Choroid plexus epithelial cell (primary cell): ENCODE measurements at regions not wholly inside any gene's neighbourhood (a gene's known extent, or its start where the extent isn't known, plus 50 kb on each side); places are given as distances from the start of the nearest gene placed in this dataset.

Experiments used
- DNase-seq: peaks from one replicate; pipeline ENCODE4 v3.0.0-alpha.2; 2010; ENCODE audit warnings: low read depth
- H3K4me3 ChIP-seq: 2 replicates; pipeline ENCODE4 v1.5.1; 2011; ENCODE audit warnings: low read depth, mild to moderate bottlenecking, control low read depth, low read length, moderate library complexity
- TF ChIP-seq, protein P1 (sequence below): conservative IDR thresholded peaks from 2 replicates; pipeline ENCODE4 v1.5.1; 2011; ENCODE audit warnings: low read depth, mild to moderate bottlenecking, control low read depth, inconsistent platforms, low read length, moderate library complexity

DNA sequence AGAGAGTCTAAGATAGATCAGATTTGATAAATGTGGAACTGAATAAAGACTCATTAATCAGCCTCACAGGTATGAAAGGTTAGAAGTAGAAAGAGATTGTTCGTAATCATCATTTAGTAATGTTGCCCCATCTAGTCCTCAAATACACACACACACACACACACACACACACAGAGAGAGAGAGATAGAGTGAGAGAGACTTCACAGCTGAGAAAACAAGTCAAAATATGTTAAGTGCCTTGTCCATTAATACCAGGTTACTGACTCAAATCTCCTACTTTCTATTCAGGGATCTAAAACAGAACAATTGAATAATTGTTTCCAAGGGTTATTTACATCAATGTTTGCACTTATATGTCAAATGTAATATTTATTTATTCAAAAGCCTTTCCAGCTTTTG, 284.6 kb downstream of the MRPS30 start:
- TF ChIP-seq, protein P1, sequence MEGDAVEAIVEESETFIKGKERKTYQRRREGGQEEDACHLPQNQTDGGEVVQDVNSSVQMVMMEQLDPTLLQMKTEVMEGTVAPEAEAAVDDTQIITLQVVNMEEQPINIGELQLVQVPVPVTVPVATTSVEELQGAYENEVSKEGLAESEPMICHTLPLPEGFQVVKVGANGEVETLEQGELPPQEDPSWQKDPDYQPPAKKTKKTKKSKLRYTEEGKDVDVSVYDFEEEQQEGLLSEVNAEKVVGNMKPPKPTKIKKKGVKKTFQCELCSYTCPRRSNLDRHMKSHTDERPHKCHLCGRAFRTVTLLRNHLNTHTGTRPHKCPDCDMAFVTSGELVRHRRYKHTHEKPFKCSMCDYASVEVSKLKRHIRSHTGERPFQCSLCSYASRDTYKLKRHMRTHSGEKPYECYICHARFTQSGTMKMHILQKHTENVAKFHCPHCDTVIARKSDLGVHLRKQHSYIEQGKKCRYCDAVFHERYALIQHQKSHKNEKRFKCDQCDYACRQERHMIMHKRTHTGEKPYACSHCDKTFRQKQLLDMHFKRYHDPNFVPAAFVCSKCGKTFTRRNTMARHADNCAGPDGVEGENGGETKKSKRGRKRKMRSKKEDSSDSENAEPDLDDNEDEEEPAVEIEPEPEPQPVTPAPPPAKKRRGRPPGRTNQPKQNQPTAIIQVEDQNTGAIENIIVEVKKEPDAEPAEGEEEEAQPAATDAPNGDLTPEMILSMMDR, result no peak
- DNase-seq, result no peak
- H3K4me3 ChIP-seq, result no peak overlapping the region

DNA sequence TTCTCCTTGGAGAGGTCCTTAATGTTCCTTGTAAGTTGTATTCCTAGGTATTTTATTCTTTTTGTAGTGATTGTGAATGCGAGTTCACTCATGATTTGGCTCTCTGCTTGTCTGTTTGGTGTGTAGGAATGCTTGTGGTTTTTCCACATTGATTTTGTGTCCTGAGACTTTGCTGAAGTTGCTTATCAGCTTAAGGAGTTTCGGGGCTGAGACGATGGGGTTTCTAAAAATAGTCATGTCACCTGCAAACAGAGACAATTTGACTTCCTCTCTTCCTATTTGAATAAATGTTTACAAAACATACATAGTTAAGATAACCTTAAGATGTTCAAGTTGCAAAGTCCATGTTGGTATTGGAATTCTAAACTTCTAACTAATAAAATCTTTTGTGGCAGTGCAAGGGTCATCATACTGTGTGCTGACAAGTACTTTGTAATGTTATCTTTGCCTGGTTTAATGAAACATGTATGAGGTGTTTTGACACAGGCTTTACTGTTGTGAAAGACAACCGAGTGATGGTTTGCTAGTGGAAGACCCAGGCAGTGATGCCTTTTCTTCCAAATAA, 286.2 kb downstream of the MRPS30 start:
- TF ChIP-seq, protein P1, result no peak
- no peak for DNase-seq
- H3K4me3 ChIP-seq, result no peak overlapping the region

DNA sequence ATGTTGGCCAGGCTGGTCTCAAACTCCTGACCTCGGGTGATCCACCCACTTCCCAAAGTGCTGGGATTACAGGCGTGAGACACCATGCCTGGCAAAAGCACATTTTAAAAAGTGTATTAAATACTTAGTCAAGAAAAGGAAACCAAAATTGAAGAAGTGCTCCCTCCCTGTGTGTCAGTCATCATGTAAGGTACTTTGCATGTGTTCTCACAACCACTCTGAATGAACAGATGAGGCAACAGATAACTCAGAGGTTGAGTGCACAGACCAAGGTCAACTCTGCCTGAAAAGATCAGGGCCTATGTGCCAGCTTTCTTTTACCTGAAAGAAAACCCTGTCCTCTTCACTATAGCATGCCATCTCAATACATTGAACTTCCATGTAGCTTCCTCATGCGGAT, 289.7 kb downstream of the MRPS30 start:
- TF ChIP-seq, protein P1, result no peak
- H3K4me3 ChIP-seq, result no peak overlapping the region

DNA sequence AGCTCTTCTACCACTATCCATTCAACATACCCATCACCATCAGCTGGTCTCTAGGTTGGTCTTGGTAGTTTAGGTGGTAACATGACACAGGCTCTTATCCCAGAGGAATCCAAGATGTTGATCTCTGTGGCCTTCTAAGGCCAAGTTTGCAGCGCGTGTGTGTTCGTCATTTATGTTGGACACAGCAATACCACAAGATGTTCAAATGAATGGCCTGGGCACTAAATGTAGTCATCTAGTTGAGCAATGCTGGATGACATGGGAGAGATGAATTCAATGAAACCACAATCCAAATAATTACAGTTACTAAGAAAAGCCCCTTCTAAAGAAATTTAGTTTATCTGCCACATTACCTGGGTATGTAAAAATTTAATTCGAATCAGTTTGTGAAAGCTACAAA, 292.4 kb downstream of the MRPS30 start:
- no peak overlapping the region for H3K4me3 ChIP-seq
- no peak for DNase-seq
- TF ChIP-seq, protein P1, result no peak

More for the DNA sequence above, 289.7 kb downstream of the MRPS30 start:
- DNase-seq, result no peak

DNA sequence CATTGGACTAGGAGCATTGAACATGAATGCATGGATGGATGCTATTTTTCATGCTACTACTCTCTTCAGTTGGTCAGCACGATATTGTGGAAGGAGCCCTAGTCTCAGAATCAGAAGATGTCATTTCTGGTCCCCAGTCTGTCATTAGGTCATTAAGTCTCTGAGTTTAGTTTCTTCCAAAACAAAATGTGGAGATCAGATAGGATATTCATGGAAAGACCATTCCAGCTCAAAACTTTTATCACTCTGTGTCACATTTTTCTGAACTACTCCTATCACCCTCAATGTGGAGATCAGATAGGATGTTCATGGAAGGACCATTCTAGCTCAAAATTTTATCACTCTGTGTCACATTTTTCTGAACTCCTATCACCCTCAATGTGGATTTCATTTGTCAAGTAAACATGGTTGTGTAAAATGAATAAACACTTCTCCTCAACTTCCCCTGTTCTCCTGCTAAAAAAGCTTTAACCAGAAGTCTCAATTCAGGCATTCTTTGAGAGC, 296.8 kb downstream of the MRPS30 start:
- TF ChIP-seq, protein P1, result no peak
- no peak overlapping the region for H3K4me3 ChIP-seq
- DNase-seq, result no peak

DNA sequence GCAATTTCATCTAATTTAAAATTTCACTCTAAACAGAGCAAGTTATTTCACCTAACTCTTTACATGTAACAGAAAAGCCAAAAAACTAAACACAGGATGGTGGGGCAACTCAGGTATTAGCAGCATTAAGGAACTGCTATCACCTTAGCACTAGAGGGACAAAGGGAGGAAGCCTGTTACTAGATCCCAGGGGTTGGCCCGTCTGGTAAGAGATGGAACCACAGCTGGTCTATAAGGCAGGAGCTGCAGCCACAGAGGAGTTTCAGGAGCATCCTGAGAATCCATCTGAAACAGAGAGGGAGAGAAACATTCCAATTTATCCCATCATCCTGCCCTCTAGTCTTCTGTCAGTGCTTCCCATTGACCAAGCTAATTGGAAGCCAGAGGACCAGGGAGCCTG, 300.3 kb downstream of the MRPS30 start:
- no peak for DNase-seq
- H3K4me3 ChIP-seq, result no peak overlapping the region
- TF ChIP-seq, protein P1, result no peak

DNA sequence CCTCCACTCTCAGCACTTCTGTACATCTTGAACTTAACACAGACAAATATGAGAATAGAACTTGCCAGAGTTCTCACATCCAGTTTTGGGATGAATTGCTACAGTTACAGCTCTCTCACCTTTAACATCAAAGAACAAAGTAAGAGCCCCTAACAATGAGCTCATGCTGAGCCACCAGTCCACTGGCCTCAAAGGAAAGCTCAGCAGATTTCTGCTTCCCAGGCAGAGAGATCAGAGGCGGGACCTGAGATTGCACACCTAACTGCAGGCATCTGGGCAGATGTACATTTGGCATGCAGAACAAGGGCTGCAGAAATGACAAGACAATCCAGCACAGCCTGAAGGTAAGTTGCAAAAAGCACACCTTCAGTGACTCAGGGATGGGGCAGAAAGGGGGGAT, 300.9 kb downstream of the MRPS30 start:
- no peak for DNase-seq
- H3K4me3 ChIP-seq, result no peak overlapping the region
- TF ChIP-seq, protein P1, result no peak
